CD14-positive monocyte (primary cell): ENCODE measurements at regions not wholly inside any gene's neighbourhood (a gene's known extent, or its start where the extent isn't known, plus 50 kb on each side); places are given as distances from the start of the nearest gene placed in this dataset.

ENCODE experiments used
- DNase-seq, 3 donors: peaks; one replicate each; pipeline ENCODE4 v3.0.0-alpha.2; 2011 to 2022
- H2AFZ ChIP-seq: 2 replicates; pipeline ENCODE4 v1.6.0; 2012; ENCODE audit warnings: mild to moderate bottlenecking, low read depth, low read length, inconsistent platforms; ENCODE audit not compliant: insufficient read depth, poor library complexity, severe bottlenecking
- H3K27ac ChIP-seq, 2 donors: 1 replicate in 1 of 2; 2 replicates in 1 of 2; pipeline ENCODE4 v1.5.1; 2012 to 2013; ENCODE audit warnings: low read length in 2 of 2, control low read depth in 1 of 2, inconsistent platforms in 1 of 2, low read depth in 1 of 2, mild to moderate bottlenecking in 1 of 2
- H3K27me3 ChIP-seq, 2 donors: one replicate each; pipeline versions ENCODE4 v1.6.0 to v1.6.1; 2011 to 2013; ENCODE audit warnings: low read length in 2 of 2; ENCODE audit not compliant: control insufficient read depth in 2 of 2, insufficient read depth in 2 of 2
- H3K36me3 ChIP-seq, 2 donors: replicated peaks in 1 of 2; 1 replicate in 1 of 2; 2 replicates in 1 of 2; pipeline versions ENCODE4 v1.5.1 to v1.6.1; 2012 to 2013; ENCODE audit warnings: low read length in 2 of 2, control low read depth in 1 of 2, inconsistent platforms in 1 of 2, mild to moderate bottlenecking in 1 of 2; ENCODE audit not compliant: insufficient read depth in 2 of 2, control insufficient read depth in 1 of 2
- H3K4me1 ChIP-seq, 2 donors: 1 replicate in 1 of 2; 2 replicates in 1 of 2; pipeline versions ENCODE4 v1.5.1 to v1.6.1; 2012 to 2013; ENCODE audit warnings: low read length in 2 of 2, control low read depth in 1 of 2, inconsistent platforms in 1 of 2, mild to moderate bottlenecking in 1 of 2, moderate library complexity in 1 of 2; ENCODE audit not compliant: insufficient read depth in 2 of 2, control insufficient read depth in 1 of 2
- H3K4me2 ChIP-seq: replicated peaks from 2 replicates; pipeline ENCODE3; 2012; ENCODE audit warnings: low read length, moderate library complexity, mild to moderate bottlenecking; ENCODE audit not compliant: poor library complexity, severe bottlenecking; ENCODE audit errors: extremely low read depth
- H3K4me3 ChIP-seq, 3 experiments: fragments of 200-600 bp in 1 of 3; sonication (generic) in 1 of 3; replicated peaks in 1 of 3; 1 replicate in 2 of 3; 2 replicates in 1 of 3; pipeline ENCODE4 v1.5.1; 2011 to 2013; ENCODE audit warnings: low read length in 3 of 3, mild to moderate bottlenecking in 3 of 3, control low read depth in 2 of 3, low read depth in 2 of 3, inconsistent platforms in 1 of 3, moderate library complexity in 1 of 3
- H3K79me2 ChIP-seq: 2 replicates; pipeline ENCODE4 v1.6.0; 2012; ENCODE audit warnings: mild to moderate bottlenecking, control low read depth, inconsistent platforms, low read length, moderate library complexity; ENCODE audit not compliant: insufficient read depth
- H3K9ac ChIP-seq: 2 replicates; pipeline ENCODE4 v1.6.0; 2017; ENCODE audit warnings: low read length, mild to moderate bottlenecking; ENCODE audit not compliant: insufficient read depth, poor library complexity, severe bottlenecking
- H3K9me3 ChIP-seq, 2 donors: replicated peaks in 1 of 2; 1 replicate in 1 of 2; 2 replicates in 1 of 2; pipeline versions ENCODE4 v1.5.1 to v1.6.1; 2012 to 2013; ENCODE audit warnings: low read length in 2 of 2, control low read depth in 1 of 2; ENCODE audit not compliant: control insufficient read depth in 1 of 2, insufficient read depth in 1 of 2
- H4K20me1 ChIP-seq: 2 replicates; pipeline ENCODE4 v1.6.0; 2012; ENCODE audit warnings: mild to moderate bottlenecking, low read length, control low read depth, moderate library complexity; ENCODE audit not compliant: insufficient read depth
- H3K27ac Mint-ChIP-seq, 7 donors: one replicate each; pipeline ENCODE4 v1.8.0; 2020; ENCODE audit warnings: mild to moderate bottlenecking in 7 of 7, mixed read lengths in 7 of 7, moderate library complexity in 6 of 7, inconsistent platforms in 2 of 7
- H3K27me3 Mint-ChIP-seq, 3 donors: one replicate each; pipeline ENCODE4 v1.8.0; 2021 to 2022; ENCODE audit warnings: low read depth in 3 of 3, mild to moderate bottlenecking in 3 of 3, mixed read lengths in 3 of 3, moderate library complexity in 3 of 3, inconsistent platforms in 1 of 3
- H3K36me3 Mint-ChIP-seq, 2 donors: one replicate each; pipeline ENCODE4 v1.8.0; 2020; ENCODE audit warnings: mixed read lengths in 2 of 2, inconsistent platforms in 1 of 2, mild to moderate bottlenecking in 1 of 2
- H3K4me1 Mint-ChIP-seq: one replicate; pipeline ENCODE4 v1.8.0; 2020; ENCODE audit warnings: mild to moderate bottlenecking, mixed read lengths
- H3K4me3 Mint-ChIP-seq, 2 donors: one replicate each; pipeline ENCODE4 v1.8.0; 2020; ENCODE audit warnings: mild to moderate bottlenecking in 2 of 2, mixed read lengths in 2 of 2, moderate library complexity in 1 of 2
- H3K9me3 Mint-ChIP-seq, 7 donors: one replicate each; pipeline ENCODE4 v1.8.0; 2020 to 2022; ENCODE audit warnings: mixed read lengths in 7 of 7, mild to moderate bottlenecking in 6 of 7, moderate library complexity in 6 of 7, inconsistent platforms in 2 of 7
- CTCF ChIP-seq: fragments of 200-600 bp; IDR thresholded peaks from one replicate; pipeline ENCODE4 v1.8.0; 2022; ENCODE audit warnings: antibody characterized with exemption, mild to moderate bottlenecking
- WGBS: methylation state at CpG from one replicate; pipeline ENCODE4 v1.1.5; 2013; ENCODE audit warnings: missing lambda C conversion rate; ENCODE audit not compliant: insufficient coverage; 5-methylcytosine and 5-hydroxymethylcytosine counted together
- intact Hi-C, 2 donors: fragments of 100-400 bp; cut with micrococcal nuclease; formaldehyde crosslinking; loops; one replicate each; pipeline versions ENCODE4 v1.15.0 to v1.15.1; 2023

- Histone ChIP-seq H3K27me3 (no peaks in the 10 kb centered on the region), H3K4me3 (no peak overlapping the region), H4K20me1 (no peaks in the 10 kb centered on the region), H3K4me1 (no peaks in the 10 kb centered on the region), H3K4me2 (no peak overlapping the region), H3K36me3 (no peaks in the 10 kb centered on the region), H3K79me2 (no peaks in the 10 kb centered on the region), H2AFZ (no peak overlapping the region), H3K9me3 (no peaks in the 10 kb centered on the region), H3K9ac (no peak overlapping the region), H3K27ac (no peak overlapping the region)
- Mint-ChIP-seq H3K36me3 (no peaks in the 10 kb centered on the region), H3K27me3 (peaks cover 0 to 2% (median 0%) of the 10 kb centered on the region in 3 donors), H3K4me1 (no peaks in the 10 kb centered on the region), H3K27ac (no peak overlapping the region), H3K4me3 (no peak overlapping the region), H3K9me3 (peaks cover 0 to 11% (median 2%) of the 10 kb centered on the region in 7 donors)
- DNase-seq, result no peak
- WGBS, result 96% methylated on average over 6 of the region's 9 CpGs
- intact Hi-C loops, result no loop called here
- no peak for TF ChIP-seq CTCF
These were observed 235.1 kb upstream of the AUTS2 start for GRCh38 chr7:69363136-69363535.

GRCh38 chr7:69364813-69365643 lies 233.2 kb upstream of the AUTS2 start:
- H4K20me1 ChIP-seq, result no peaks in the 10 kb centered on the region
- H3K27me3 ChIP-seq, result no peaks in the 10 kb centered on the region
- H3K9ac ChIP-seq, result no peak overlapping the region
- intact Hi-C loops, result no loop called here
- H3K79me2 ChIP-seq, result no peaks in the 10 kb centered on the region
- Mint-ChIP-seq H3K4me3 (no peak overlapping the region), H3K36me3 (no peaks in the 10 kb centered on the region), H3K9me3 (peaks cover 0 to 11% (median 2%) of the 10 kb centered on the region in 7 donors), H3K27ac (no peak overlapping the region), H3K4me1 (no peaks in the 10 kb centered on the region), H3K27me3 (peaks cover 0 to 3% (median 2%) of the 10 kb centered on the region in 3 donors)
- H3K4me1 ChIP-seq, result no peaks in the 10 kb centered on the region
- no peak overlapping the region for H3K27ac ChIP-seq
- H3K4me2 ChIP-seq, result no peak overlapping the region
- TF ChIP-seq CTCF, result no peak
- WGBS, result no CpG with 5 or more reads among the region's 9 CpGs
- no peak overlapping the region for H2AFZ ChIP-seq
- H3K36me3 ChIP-seq, result no peaks in the 10 kb centered on the region
- no peak overlapping the region for H3K4me3 ChIP-seq
- no peak for DNase-seq
- no peaks in the 10 kb centered on the region for H3K9me3 ChIP-seq
